ENCODE measurements at regions not wholly inside any gene's neighbourhood (a gene's known extent, or its start where the extent isn't known, plus 50 kb on each side); places are given as distances from the start of the nearest gene placed in this dataset.

GRCh38 chr5:120160124-120160895 is 303.8 kb upstream of the PRR16 start:
- Histone ChIP-seq H3K4me3 (no peak overlapping the region), H3K36me3 (no peaks in the 10 kb centered on the region), H3K4me1 (no peaks in the 10 kb centered on the region), H3K27ac (no peak overlapping the region), H3K9me3 (no peaks in the 10 kb centered on the region), H3K27me3 (no peaks in the 10 kb centered on the region)
- no peak for DNase-seq (ENCODE audit: low spot score in 2 of 2)
- intact Hi-C loops (cut with DNase I; ENCODE audit: low total_unique reads), result no loop called here
- TF ChIP-seq POLR2AphosphoS5 (IDR thresholded peaks at IDR 0.05) (no peak), POLR2A (IDR thresholded peaks at IDR 0.05) (no peak), CTCF (IDR thresholded peaks at IDR 0.05) (no peak)

DNA sequence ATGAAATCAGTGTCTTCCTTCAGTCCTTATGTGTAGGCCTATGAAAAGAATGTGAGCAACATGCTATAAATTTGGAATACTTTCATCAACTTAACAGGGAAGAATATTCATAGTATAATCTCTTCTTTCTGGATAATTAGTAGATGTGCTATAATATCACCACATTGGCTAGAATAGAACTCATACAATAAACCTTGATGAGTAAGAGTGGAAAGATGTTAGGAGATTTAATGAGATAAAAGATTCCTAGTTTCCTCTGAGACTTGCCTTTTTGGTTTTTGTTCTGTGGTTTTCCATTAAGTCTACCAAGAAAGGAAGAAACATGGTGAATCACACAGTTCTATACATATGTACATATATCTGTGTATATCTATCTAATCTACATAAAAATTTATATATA is 301.8 kb upstream of the PRR16 start:
- Histone ChIP-seq H3K27me3 (no peaks in the 10 kb centered on the region), H3K27ac (no peak overlapping the region), H3K9me3 (no peaks in the 10 kb centered on the region), H3K4me1 (no peaks in the 10 kb centered on the region), H3K4me3 (no peak overlapping the region), H3K36me3 (no peaks in the 10 kb centered on the region)
- intact Hi-C loops (cut with DNase I; ENCODE audit: low total_unique reads), result no loop called here
- TF ChIP-seq POLR2A (IDR thresholded peaks at IDR 0.05) (no peak), POLR2AphosphoS5 (IDR thresholded peaks at IDR 0.05) (no peak), CTCF (IDR thresholded peaks at IDR 0.05) (no peak)
- DNase-seq (ENCODE audit: low spot score in 2 of 2), result no peak

DNA sequence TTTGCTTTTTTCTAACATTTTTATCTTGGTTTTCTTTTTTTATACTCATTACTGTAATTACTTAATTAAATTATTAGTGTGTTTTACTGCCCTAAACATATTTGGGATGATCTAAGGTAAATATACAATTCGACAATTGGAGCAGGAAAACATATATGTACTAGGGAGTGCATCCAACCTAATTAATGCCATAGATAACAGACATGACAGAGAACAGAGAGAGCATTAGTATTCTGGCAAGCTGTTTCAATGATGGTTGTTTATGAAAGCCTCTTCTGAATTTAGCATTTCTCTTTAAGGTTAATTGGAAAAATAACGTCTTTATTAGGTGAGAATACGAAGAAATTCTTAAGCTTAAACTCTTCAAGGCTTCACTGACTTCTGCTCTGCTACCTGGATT is 300.1 kb upstream of the PRR16 start:
- TF ChIP-seq POLR2A (IDR thresholded peaks at IDR 0.05), result no peak
- no peak for TF ChIP-seq CTCF (IDR thresholded peaks at IDR 0.05)
- TF ChIP-seq POLR2AphosphoS5 (IDR thresholded peaks at IDR 0.05), result no peak
- Histone ChIP-seq H3K9me3 (no peaks in the 10 kb centered on the region), H3K36me3 (no peaks in the 10 kb centered on the region), H3K27ac (no peak overlapping the region), H3K4me3 (no peak overlapping the region), H3K4me1 (no peaks in the 10 kb centered on the region), H3K27me3 (no peaks in the 10 kb centered on the region)
- intact Hi-C loops (cut with DNase I; ENCODE audit: low total_unique reads), result no loop called here
- no peak for DNase-seq (ENCODE audit: low spot score in 2 of 2)

DNA sequence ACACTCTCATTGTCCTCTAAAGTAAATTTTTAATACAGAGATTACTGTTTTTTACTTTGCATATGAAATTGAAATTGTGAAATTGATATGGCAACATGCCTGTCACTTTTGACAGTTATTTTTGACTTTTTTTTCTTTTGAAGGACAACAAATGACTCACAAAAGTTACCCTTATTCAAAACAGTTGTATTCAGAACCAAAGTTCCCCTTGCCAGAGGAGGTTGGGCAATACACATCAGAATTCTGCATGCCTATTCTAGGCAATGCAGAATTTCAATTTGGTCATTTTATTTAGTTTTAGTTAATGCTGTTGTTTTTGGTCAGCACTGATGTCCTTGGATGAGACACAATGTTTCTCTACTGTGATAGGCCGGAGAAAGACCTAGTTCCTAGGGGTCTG is 299.1 kb upstream of the PRR16 start:
- Histone ChIP-seq H3K27me3 (no peaks in the 10 kb centered on the region), H3K27ac (no peak overlapping the region), H3K4me1 (no peaks in the 10 kb centered on the region), H3K36me3 (no peaks in the 10 kb centered on the region), H3K9me3 (no peaks in the 10 kb centered on the region), H3K4me3 (no peak overlapping the region)
- no peak for DNase-seq (ENCODE audit: low spot score in 2 of 2)
- TF ChIP-seq POLR2AphosphoS5 (IDR thresholded peaks at IDR 0.05) (no peak), POLR2A (IDR thresholded peaks at IDR 0.05) (no peak), CTCF (IDR thresholded peaks at IDR 0.05) (no peak)
- intact Hi-C loops (cut with DNase I; ENCODE audit: low total_unique reads), result no loop called here

DNA sequence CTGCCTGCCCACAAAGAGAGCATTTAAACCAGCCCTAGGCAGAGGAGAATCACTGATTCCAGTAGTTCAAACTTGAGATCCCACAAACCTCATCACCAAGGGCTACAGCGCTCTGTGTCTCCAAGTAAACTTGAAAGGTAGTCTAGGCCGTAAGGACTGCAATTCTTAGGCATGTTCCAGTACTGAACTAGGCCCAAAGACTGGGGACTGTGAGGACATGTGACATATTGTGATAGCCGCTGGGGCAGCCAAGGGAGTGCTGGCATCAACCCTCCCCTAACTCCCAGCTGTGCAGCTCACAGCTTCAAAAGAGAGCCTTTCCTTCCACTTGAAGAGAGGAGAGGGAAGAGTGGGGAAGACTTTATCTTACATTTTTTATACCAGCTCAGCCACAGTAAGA is 291.0 kb upstream of the PRR16 start:
- H3K27ac ChIP-seq, result no peak overlapping the region
- H3K27me3 ChIP-seq, result no peaks in the 10 kb centered on the region
- no peak overlapping the region for H3K4me3 ChIP-seq
- no peak for TF ChIP-seq CTCF (IDR thresholded peaks at IDR 0.05)
- TF ChIP-seq POLR2AphosphoS5 (IDR thresholded peaks at IDR 0.05), result no peak
- no peak for TF ChIP-seq POLR2A (IDR thresholded peaks at IDR 0.05)
- no peaks in the 10 kb centered on the region for H3K36me3 ChIP-seq
- no peaks in the 10 kb centered on the region for H3K9me3 ChIP-seq
- DNase-seq (ENCODE audit: low spot score in 2 of 2), result no peak
- intact Hi-C loops (cut with DNase I; ENCODE audit: low total_unique reads), result no loop called here
- H3K4me1 ChIP-seq, result no peaks in the 10 kb centered on the region
